NCI-H748 treated with DMSO at 0.1 percent for 48 hours (cell line): ENCODE measurements at regions not wholly inside any gene's neighbourhood (a gene's known extent, or its start where the extent isn't known, plus 50 kb on each side); places are given as distances from the start of the nearest gene placed in this dataset.

ENCODE experiments used
- DNase-seq: peaks from one replicate; lab custom pipeline; 2025; lab: John Stamatoyannopoulos, UW

DNA sequence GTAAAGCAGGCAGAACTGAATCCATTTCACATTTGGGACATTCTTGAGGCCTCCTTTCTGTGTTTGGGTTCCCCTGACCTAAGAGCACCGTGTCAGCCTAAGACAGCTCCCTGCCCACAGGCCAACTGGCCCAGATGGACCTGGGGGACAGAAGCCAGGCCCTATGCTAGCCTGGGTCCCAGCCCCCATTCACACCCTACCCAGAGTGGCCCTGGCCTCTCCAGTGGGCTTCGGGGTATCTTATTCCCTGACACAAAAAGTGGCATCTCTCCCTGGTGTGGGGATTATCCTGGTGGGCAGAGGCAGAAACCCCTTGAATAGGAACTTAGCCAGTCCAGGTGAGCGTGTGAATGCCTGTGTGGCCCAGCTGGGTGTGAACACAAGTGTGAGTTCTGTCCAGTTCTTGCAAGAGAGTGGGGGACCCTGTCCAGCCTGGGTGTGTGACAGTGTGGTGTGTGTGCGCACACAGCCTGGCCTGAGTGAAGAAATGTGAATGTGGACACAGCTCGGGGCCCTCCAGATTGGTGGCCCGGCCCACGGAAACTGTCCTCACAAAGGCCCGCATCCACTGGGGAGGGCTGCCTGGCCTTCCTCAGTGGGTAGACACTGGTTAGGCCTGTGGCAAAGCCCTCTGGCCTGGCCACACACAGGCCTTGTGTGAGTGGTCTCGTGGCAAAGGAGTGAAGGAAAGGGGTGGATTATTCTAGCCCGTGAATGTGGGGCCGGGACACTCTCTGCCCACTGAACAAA lies 63.0 kb upstream of the HAAO start:
- DNase-seq, result no peak

DNA sequence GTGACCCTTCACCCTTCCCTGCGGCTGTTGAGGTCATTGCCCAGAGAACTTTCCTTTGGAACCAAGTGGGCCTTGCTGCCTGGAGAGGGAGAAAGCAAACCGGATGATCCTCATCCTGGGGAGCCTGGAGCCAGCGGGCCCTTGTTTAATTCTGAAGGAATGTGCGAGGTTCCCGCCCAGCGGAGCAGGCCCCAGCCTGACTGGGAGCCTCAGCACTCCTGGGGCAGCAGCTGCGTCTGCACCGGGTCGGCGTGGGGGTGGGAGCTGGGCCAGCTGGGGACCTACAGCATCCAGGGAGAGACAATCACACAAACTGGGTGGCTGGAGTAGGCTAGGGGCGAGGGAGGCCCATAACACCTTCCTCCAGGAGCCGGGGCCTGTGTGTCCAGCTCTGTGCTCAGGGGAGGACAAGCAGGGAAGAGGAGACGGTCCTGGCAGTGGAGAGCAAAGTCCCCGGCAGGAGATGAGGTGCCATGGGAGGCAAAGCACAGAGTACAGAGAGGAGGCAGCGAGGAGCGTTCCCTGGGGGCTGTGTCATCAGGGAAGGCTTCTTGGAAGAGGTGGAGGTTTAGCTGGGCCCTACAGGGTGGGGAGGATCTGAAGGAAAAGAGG lies 61.9 kb upstream of the HAAO start:
- no peak for DNase-seq

DNA sequence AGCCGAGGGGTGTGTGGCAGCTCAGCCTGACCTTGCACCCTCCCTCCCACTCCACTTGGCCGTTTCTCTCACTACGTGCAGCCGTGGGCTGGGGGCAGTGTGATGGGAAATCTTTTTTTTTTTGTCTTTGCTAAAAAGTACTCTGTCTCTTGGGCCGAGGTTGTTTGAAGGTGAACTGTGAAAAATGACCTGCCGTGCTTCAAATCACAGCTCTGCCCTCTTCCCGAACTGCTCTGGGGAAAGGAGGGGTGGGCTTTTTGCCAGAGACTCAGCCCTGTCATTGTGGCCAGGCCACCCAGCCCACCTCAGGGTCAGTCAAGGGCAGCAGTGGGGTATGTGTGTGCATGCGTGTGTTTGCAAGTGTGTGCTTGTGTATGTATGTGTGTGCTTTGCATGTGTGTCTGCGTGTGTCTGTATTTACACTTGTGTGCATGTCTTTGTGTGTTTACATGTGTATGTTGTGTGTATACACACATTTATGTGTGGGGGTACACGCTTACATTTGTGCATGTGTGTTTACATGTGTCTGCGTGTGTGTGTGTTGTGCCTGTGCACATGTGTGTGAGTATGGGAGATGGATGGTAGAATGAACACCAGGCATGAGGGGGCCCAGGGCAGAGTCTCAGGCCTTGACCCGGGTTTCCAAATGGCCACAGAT lies 61.3 kb upstream of the HAAO start:
- DNase-seq, result no peak

DNA sequence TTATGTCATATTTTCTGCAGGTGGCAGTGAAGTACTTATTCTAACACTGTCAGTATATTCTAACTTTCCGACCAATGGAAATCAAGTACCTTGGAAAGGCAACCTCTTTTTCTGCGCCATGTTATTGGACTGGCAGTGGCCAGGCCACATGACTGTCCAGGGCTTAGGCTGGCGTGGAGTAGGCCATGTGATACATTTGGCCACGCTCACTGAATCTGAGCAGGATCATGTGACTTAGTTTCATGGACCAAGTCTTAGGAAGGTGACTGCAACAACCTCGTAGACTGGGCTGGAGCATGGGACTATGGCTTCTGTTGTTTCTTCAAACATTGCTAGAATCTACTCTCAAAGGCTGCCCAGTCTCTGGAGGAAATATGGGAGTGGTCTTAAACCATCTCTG lies 60.4 kb upstream of the HAAO start:
- no peak for DNase-seq

DNA sequence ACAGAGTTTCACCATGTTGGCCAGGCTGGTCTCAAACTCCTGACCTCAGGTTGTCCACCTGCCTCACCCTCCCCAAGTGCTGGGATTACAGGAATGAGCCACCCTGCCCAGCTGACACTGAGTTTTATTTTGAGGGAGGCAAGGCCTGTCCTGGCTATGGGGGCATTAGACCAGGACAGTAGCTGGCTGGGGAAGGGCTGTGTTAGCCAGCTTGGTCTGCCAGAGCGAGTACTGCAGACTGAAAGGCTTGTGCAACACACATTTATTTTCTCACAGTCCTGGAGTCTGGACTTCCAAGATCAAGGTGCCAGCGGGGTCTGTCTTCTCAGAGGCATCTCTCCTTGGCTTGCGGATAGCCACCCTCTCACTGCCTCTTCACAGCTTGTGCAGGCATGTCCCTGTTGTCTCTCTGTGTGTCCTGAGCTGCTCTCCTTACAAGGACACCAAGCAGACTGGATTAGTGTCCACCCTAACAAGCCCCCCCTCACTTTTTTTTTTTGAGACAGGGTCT lies 59.4 kb upstream of the HAAO start:
- DNase-seq, result no peak

DNA sequence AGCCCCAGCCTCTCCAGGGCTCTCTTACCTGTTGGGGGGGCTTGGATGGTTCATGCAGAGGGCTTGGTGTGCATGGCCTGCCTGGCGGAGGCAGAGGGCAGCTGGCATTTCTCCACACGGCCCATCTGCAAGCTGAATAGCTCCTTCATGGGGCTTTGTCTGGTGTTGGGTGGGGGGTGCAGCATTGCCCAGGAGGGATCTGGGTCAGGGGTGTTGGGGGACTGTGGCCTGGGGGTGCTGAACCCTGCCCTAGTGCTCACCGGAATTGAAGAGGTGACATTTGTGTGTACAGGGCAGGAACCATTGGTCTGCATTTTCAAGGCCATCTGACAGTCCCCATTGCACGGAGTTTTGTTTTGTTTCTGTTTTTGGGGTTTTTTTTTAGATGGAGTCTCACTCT lies 58.8 kb upstream of the HAAO start:
- no peak for DNase-seq

DNA sequence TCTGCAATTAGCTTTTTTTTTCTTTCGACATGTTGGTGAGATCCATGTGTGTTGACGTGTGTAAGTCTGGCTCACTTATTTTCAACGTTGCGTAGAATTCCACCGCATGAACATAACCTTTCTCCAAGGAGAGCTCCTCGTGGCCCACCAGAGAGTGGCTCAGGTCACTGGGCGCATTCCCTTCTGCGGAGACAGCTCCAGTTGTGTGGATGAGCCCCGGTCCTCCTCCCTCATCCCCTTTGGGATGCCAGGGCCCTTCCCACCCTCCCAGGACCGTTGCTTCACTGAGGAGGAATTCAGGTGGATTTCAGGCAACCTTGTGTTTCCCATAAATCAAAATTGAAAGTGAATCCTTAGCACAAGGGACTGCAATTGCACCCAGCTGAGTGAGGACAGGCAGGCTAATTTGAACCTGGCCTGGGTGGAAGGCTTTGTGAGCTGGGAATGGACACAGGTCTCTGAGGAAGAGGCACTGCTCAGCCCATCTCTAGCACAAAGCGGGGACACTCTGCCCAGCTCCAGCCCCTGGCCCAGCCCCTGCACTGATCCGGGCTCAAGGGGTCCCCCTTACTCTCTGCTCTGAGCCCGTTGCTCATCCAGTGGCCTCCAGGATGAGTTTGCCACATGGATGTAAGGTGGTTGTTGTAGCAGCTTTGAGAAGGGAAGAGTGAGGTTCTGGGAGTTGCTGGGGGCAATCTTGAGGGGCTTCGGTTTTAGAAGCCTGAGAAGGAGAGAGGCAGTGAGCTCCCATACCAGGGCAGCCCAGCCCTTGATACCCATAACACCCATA lies 57.8 kb upstream of the HAAO start:
- no peak for DNase-seq

DNA sequence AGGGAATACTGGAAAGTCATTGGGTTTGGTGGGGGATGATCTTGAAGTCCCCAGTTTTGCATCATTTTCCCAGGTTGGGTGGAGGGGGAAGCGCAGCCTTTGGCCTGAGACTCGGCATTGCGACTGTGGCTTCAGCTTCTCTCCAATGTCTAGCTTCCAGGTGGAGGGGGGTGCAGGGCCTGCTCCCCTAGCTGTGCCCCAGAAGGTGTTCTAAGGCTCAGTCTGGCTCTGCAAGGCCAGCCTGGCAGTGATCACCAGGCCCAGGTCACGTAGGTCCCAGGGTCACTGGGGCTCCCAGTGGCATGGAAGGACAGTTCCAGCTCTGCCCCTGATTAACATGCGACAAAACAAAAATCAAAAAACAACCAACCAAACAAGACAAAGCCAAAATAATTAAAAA lies 56.9 kb upstream of the HAAO start:
- DNase-seq, result no peak

DNA sequence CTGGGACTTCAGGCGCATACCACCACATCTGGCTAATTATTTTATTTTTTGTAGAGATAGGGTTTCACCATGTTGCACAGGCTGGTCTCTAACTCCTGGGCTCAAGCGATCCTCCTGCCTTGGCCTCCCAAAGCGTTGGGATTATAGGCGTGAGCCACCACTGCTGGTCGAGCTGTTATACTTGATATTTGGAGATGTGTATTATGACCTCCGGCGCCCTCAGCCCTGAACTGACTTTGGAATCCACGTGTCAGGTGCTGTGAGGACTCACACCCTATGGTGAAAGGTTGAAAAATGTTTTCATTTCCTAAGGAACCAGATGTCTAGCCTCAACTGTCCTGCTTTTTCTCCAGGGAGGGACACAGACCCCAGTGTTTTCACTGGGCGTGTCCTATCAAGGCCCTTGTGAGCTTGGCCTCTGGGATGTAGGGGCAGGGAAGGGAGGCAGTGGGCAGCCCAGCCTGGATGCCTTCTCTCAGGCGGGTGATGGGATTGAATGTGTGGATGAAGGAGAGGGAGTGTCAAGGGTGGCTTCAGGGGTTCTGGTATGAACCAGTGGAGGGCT lies 56.4 kb upstream of the HAAO start:
- no peak for DNase-seq

DNA sequence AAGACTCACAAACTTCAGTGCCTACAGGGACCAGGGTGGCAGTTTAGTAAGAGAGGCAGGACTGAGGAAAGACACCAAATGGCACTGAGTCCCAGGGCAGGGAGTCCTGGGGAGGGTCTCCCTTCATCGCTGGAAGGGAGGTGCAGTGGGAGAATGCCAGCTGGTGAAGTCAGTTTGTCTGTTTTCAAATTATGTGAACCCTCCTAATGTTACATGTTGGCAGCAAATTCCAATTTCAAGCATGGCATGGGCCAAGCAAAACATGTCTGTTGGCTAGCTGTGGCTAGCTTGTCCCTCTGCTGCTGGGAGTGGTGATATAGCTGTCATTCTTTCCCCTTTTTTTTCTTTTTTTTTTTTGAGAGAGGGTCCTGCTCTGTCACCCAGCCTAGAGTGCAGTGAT lies 55.9 kb upstream of the HAAO start:
- no peak for DNase-seq

DNA sequence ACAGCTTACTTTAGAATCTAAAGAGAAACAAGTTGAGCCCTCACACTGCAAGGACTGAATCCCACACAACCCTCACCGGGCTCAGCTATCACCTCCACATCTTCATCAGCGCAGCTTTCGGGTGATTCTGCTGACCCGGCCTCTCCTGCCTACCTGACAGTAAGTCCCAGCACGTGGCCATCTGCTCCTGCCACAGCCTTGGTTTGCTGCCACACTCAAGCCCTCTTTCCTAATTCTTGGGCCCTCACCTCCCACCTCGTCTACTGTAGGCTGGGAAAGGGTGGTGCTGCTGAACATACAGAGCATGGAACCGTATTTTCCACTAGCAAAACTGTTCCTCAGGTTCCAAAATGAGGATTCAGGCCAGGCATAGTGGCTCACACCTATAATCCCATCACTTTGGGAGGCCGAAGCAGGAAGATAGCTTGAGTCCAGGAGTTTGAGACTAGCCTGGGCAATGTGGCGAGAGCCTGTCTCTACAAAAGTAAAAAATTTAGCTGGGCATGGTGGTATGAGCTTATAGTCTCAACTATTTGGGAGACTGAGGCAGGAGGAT lies 55.3 kb upstream of the HAAO start:
- DNase-seq, result no peak

DNA sequence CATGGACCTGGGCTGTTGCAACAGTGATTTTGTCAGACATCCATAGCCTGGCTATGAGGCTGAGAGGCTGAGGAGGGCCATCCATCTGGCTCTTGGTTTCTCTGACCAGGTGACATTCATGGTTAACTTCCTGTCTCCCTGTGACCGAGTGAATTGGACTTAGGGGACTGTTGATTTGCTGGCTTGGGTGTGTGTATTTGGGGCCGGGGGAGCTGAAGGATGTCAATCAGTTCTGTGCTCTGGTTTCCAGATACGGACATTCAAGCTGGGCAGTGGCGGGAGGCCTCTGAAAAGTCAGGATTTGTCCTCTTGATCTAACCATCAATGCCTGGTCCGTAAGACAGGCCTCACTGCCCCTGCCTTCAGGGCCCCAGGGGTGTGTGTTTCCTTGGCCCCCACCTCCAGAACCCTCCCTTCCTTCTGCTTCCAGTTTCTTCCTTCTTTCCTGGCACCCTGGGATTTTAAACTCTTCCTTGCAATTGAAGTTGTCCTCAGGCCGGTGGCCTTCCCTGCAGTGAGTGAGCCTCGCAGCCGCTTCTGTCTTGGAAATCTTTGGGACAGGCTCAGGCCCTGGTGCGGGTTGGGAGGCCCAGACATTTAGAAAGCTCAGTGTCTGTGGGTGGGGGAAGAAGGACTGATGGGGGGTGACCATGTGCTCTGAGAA lies 54.7 kb upstream of the HAAO start:
- DNase-seq, result no peak

DNA sequence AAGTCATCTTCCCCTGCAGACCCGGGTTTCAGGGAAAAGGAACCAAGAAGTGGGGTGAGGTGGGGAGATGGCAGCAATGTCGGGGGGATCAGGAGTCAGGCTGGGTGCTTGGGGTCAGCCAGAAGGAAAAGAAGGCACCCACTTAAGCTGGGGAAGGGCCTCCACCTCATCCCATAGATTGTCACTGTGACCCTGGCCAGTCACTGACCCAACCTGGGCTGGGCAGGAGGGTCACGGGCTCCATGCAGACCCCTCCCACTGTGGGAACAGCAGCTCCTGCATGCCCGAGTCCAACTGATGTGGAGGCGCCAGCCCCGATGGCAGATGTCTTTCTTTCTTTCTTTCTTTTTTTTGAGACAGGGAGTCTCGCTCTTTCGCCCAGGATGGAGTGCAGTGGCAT lies 53.6 kb upstream of the HAAO start:
- DNase-seq, result no peak

DNA sequence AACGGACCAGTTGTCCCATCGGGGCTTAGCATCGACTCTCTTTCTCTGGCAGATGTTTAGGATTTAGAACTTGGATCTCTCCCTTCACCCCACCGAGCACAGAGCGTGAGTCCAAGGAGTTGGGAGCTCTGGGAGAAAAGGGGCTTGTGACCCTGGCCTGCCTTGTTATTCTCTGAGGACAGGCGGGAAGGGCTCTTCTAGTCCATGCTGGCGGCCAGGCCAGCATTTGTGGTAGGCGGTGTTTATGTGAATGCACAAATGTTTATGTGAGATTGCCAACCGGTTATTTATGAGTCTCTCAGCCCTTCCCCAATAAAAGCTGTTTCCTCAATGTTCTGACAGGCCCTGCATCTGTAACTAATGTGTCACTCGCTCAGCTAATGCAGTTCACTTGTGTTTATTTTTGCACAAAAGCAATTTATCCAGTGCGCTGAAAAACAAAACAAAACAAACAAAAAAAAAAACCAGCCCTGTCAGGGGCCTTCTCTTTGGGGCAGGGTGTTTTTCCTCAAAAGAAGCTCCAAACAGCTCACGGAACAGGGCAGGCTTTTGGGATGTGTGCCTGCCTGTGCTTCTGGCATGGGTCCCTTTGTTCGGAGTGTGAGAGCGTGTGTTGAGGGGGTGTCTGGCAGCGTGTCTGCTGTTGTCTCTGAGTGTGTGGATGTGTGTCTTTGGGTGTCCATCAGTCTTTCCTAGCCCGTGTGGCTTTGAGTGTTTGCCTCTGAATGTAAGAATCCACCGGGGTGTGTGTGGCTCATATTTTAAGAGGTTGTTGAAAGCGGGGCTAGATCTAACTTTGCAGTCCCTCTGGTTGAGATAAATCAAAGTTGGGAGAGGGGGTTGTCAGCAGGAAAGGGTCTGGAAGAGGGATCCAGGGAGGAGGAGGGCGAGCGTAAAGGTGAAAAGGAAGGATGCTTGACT lies 52.8 kb upstream of the HAAO start:
- DNase-seq, result no peak

DNA sequence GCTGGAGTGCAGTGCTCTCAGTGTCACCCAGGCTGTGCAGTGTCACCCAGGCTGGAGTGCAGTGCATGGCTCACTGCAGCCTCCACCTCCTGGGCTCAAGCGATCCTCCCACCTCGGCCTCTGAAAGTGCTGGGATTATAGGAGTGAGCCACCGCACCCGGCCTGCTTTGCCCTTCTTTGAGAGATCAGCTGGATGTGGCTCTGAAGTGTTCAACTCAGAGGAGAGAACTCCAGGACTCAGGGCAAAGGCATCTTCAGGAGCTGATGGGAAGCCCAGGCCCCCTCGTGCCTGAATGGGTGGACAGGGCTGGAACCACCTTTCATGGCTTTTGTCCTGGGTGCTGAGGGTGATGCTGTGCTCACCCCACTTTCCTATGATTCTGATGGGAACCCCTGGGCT lies 52.0 kb upstream of the HAAO start:
- DNase-seq, result no peak

DNA sequence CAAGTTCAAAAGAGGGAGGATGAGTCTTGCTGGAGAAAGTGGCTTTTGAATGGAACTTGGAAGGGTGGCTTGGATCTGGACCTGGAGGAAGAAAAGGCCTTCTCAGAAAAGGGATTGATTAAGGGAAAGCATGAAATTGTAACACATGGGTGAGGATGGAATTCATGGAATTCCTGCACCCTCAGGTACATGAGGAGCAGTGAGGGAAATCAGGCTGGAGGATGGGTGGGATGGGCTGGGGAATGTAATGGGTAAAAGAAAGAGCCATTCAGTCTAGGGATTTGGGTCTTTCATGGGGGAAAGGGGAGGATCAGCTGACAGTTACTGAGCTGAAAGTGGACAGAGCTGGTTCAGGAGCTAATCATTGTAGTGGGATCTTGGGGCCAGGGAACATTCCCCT lies 51.2 kb upstream of the HAAO start:
- DNase-seq, result no peak

DNA sequence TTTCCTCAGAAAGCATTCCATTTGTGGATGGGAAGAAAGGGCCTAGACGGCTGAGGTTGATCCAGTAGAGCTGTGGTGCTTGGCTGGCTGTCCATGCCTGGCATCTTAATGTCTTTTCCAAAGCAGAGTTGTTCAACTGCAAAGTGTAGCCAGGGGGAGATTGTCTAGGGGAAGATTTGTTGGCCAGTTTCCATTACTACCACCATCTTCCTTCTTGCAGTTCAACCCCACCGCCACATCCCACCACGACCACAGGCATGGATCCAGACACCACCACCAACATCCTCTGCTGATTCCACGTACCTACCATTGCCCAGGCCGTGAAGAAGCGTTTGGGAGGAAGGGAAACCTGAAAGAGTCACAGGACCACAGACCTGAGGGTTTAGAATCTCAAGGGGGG lies 50.7 kb upstream of the HAAO start:
- DNase-seq, result no peak

DNA sequence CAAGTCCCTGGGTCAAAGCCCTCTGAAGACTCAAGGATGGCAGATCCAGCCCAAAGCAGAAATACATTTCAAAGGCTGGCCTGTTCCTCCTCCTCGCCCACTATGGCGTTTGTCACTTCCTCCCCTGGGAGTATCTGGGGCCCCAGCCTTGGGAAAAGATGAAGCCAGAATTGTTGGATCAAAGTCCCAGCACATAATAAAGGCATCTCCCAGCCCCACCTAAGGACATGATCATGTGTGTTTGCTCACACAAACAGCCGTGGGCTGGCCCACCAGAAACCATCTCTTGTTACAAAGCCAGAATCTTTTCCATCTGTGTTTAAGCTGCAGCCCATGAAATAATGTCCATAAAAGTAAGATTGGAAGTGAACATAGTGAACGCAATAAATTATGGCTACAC lies 50.1 kb upstream of the HAAO start:
- DNase-seq, result no peak
